Heart right ventricle (tissue), 16 donors: ENCODE measurements at regions not wholly inside any gene's neighbourhood (a gene's known extent, or its start where the extent isn't known, plus 50 kb on each side); places are given as distances from the start of the nearest gene placed in this dataset.

Experiments
- ATAC-seq, 8 donors: fragments of 200-7000 bp; cut with Tn5 transposase; one replicate each; pipeline ENCODE4 v1.9.1; 2020; ENCODE audit warnings: mild to moderate bottlenecking in 8 of 8, moderate library complexity in 8 of 8, moderate number of reproducible peaks in 1 of 8
- DNase-seq, 2 donors: peaks; one replicate each; pipeline ENCODE4 v3.0.0-alpha.2; 2020
- H3K27ac ChIP-seq, 10 donors: fragments of 200-600 bp; sonication (generic) in 2 of 10; one replicate each; pipeline versions ENCODE4 v1.5.0 to v1.8.0; 2020 to 2022; ENCODE audit warnings: mild to moderate bottlenecking in 3 of 10
- H3K27me3 ChIP-seq, 7 donors: fragments of 200-600 bp; one replicate each; pipeline ENCODE4 v1.8.0; 2021 to 2022; ENCODE audit warnings: mild to moderate bottlenecking in 2 of 7
- H3K36me3 ChIP-seq, 9 donors: fragments of 200-600 bp; sonication (generic) in 1 of 9; one replicate each; pipeline versions ENCODE4 v1.5.0 to v1.8.0; 2020 to 2022; ENCODE audit warnings: mild to moderate bottlenecking in 2 of 9
- H3K4me1 ChIP-seq, 9 donors: fragments of 200-600 bp; sonication (generic) in 1 of 9; one replicate each; pipeline versions ENCODE4 v1.5.0 to v1.8.0; 2020 to 2022; ENCODE audit warnings: mild to moderate bottlenecking in 4 of 9
- H3K4me3 ChIP-seq, 10 donors: fragments of 200-600 bp; sonication (generic) in 2 of 10; one replicate each; pipeline versions ENCODE4 v1.5.0 to v1.8.0; 2020 to 2022; ENCODE audit warnings: mild to moderate bottlenecking in 7 of 10, moderate library complexity in 2 of 10
- H3K9me3 ChIP-seq, 11 donors: fragments of 200-600 bp in 10 of 11; sonication (generic) in 2 of 11; one replicate each; pipeline versions ENCODE4 v1.5.0 to v1.8.0; 2013 to 2022; ENCODE audit warnings: mild to moderate bottlenecking in 2 of 11, control low read depth in 1 of 11, moderate library complexity in 1 of 11
- WGBS, 2 donors: extraction: QIAGEN DNeasy Blood & Tissue Kit; methylation state at CpG; one replicate each; pipeline ENCODE4 v1.1.7; 2013; ENCODE audit warnings: inconsistent platforms in 1 of 2; 5-methylcytosine and 5-hydroxymethylcytosine counted together
- intact Hi-C, 10 donors: fragments of 100-400 bp; cut with DNase I; formaldehyde crosslinking; loops; one replicate each; pipeline versions ENCODE4 v1.11.1 to v1.14.2; 2022
- TF ChIP-seq, protein P1 (sequence below), 9 donors: fragments of 200-600 bp; sonication (generic) in 2 of 9; IDR thresholded peaks; one replicate each; pipeline versions ENCODE4 v1.5.0 to v1.8.0; 2021 to 2022; ENCODE audit warnings: antibody characterized with exemption in 9 of 9, mild to moderate bottlenecking in 5 of 9, moderate library complexity in 1 of 9
- donor health status: Arrhythmogenic right ventricular cardiomyopathy.
- donor health status: ischemic (EF 13 %, LVEDD 7.1; RV severe dilation, severe dysfunction).
- donor health status: healthy with polysubstance abuse.
- donor health status: DM: no; HTN: yes; CAD: no.
- donor health status: DM: no; HTN: no; CAD: no.
- donor health status: ischemic (EF 25% LVEDD 6.9; RV normal size, moderate dysfunction).
- donor health status: ischemic (EF 25% LVEDD 5.7; RV mildly dilated, moderate dysfunction).
- donor health status: healthy.
- donor health status: DM: yes; HTN: yes; CAD: no.
- donor health status: Ischemic cardiomyopathy.
- donor health status: ischemic (EF 35%, LVEDD 5.7; RV mildly dilated, moderate dysfunction).
- donor health status: nonischemic (EF 11% LVEDD 7.7; RV severe dilation, severe dysfunction).
- donor health status: DM: yes; HTN: yes; CAD: no.
- donor health status: PGD.
- donor health status: ischemic (EF 29% LVEDD 5.4; RV normal size, mild dysfunction).
- donor health status: nonischemic (EF 23%, LVEDD 6.1; RV moderate dilation, normal function).

DNA sequence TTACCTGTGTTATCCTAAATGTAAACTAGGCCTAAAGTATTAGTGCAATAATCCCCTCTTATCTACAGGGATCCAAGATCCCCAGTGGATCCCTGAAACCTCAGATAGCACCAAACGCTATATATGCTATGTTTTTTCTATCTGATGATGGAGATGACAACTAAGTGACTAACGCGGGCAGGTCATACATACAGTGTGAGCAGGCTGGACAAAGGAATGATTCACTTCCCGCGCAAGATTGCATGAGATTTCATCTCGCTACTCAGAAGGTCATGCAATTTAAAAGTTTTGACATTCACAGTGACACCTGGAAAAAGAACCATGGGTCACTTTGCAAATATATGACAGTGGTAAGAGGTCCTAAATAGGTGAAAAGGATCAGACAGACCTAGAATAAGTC lies 875.9 kb downstream of the HACE1 start:
- no peaks in the 10 kb centered on the region for H3K9me3 ChIP-seq
- H3K4me3 ChIP-seq, result no peak overlapping the region
- no peaks in the 10 kb centered on the region for H3K27me3 ChIP-seq
- TF ChIP-seq, protein P1, sequence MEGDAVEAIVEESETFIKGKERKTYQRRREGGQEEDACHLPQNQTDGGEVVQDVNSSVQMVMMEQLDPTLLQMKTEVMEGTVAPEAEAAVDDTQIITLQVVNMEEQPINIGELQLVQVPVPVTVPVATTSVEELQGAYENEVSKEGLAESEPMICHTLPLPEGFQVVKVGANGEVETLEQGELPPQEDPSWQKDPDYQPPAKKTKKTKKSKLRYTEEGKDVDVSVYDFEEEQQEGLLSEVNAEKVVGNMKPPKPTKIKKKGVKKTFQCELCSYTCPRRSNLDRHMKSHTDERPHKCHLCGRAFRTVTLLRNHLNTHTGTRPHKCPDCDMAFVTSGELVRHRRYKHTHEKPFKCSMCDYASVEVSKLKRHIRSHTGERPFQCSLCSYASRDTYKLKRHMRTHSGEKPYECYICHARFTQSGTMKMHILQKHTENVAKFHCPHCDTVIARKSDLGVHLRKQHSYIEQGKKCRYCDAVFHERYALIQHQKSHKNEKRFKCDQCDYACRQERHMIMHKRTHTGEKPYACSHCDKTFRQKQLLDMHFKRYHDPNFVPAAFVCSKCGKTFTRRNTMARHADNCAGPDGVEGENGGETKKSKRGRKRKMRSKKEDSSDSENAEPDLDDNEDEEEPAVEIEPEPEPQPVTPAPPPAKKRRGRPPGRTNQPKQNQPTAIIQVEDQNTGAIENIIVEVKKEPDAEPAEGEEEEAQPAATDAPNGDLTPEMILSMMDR (IDR thresholded peaks at IDR 0.05), result no peak
- H3K27ac ChIP-seq, result no peak overlapping the region
- intact Hi-C loops, result no loop called here
- ATAC-seq, result no peak
- H3K4me1 ChIP-seq, result no peaks in the 10 kb centered on the region
- WGBS, 2 donors, result 87 to 92% methylated on average over 6 of the region's 6 CpGs
- DNase-seq, result no peak
- no peaks in the 10 kb centered on the region for H3K36me3 ChIP-seq

DNA sequence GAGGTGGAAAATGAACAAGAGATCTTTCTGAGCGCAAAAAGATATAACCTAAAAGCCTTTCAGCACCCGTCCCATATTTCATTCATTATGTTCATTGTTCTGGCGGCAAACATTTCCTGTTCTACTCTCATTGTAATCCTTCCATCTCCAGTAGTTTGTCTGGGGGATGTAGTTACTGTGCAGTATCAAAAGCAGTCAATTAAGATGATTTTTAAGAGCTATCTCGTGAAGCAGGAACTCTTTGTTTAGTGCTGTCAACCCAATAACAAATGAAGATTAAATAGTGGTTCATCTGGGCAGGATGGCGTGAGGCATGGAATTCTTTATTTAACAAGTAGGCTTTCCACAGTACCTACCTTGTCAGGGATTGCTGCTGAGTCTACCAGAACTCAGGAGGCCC lies 876.7 kb downstream of the HACE1 start:
- Histone ChIP-seq H3K4me3 (no peak overlapping the region), H3K27ac (no peak overlapping the region)

DNA sequence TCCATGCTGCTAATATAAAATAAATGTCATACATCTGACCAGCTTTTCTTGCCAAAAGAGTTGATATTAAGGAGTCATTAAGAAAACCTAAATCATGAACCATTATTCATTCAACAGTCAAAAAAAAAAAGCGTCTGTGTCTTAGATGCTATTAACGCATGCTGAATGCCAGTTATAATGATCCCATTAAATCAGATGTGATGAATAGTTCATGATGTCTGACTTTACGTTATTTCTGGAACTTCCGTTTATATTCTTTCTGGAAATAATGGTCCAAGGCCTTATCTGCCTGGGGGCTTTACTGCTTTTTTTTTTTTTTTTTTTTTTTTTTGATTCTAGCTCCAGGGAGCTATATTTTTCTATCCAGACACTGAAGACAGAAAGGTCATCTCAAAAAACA lies 877.1 kb downstream of the HACE1 start:
- H3K4me1 ChIP-seq, result no peaks in the 10 kb centered on the region

More for the DNA sequence above, 876.7 kb downstream of the HACE1 start:
- H3K9me3 ChIP-seq, result no peaks in the 10 kb centered on the region
- no peaks in the 10 kb centered on the region for H3K27me3 ChIP-seq
- H3K36me3 ChIP-seq, result no peaks in the 10 kb centered on the region
- WGBS, 2 donors, result 38 to 48% methylated on average over 5 of the region's 5 CpGs
- DNase-seq (no peak), ATAC-seq (no peak)
- H3K4me1 ChIP-seq, result no peaks in the 10 kb centered on the region
- intact Hi-C loops, result no loop called here
- TF ChIP-seq, protein P1 (IDR thresholded peaks at IDR 0.05), result no peak

DNA sequence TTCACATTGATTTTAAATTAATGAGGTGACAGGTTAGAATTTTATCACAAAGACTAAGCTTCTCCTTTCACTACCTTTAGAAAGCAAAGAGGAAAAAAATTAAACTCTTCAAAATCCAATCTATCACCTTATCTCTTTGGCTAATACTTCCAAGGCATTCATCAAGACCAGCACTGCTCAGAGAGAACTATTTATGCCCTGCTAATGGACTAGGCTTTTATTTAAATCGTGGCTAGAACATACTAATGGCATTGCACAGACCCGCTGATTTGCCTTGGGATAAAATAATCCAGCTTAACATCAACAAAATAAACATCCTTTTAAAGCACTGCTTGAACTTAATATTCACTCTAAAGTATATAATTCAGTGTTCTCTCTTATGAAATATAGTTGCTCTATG lies 880.4 kb downstream of the HACE1 start:
- no peaks in the 10 kb centered on the region for H3K36me3 ChIP-seq
- H3K4me1 ChIP-seq, result no peaks in the 10 kb centered on the region
- H3K4me3 ChIP-seq, result no peak overlapping the region
- TF ChIP-seq, protein P1 (IDR thresholded peaks at IDR 0.05), result no peak
- intact Hi-C loops, result no loop called here
- no peak overlapping the region for H3K27ac ChIP-seq
- WGBS, 2 donors, result 67 to 69% methylated on average over 2 of the region's 2 CpGs
- ATAC-seq (no peak), DNase-seq (no peak)
- H3K27me3 ChIP-seq, result no peaks in the 10 kb centered on the region
- H3K9me3 ChIP-seq, result no peaks in the 10 kb centered on the region

More for the DNA sequence above, 877.1 kb downstream of the HACE1 start:
- ATAC-seq (no peak), DNase-seq (no peak)
- Histone ChIP-seq H3K27ac (no peak overlapping the region), H3K36me3 (no peaks in the 10 kb centered on the region), H3K9me3 (no peaks in the 10 kb centered on the region), H3K27me3 (no peaks in the 10 kb centered on the region), H3K4me3 (no peak overlapping the region)
- 51 to 70% methylated on average over 4 of the region's 4 CpGs for WGBS, 2 donors
- intact Hi-C loops, result no loop called here
- TF ChIP-seq, protein P1 (IDR thresholded peaks at IDR 0.05), result no peak

DNA sequence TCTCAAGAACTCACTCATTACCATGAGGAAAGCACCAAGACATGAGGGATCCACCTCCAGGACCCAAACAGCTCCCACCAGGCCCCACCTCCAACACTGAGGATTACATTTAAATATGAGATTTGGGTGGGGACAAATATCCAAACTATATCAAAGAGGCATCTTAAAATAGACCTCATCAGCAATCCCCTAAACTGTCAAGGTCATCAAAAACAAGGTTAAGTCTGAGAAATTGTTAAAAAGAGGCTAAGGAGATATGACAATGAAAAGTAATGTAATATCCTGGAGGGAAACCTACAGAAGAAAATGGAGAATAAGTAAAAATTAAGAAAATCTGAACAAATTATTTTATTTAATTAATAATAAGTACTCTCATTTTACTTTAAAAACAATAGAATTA lies 922.3 kb downstream of the HACE1 start:
- Histone ChIP-seq H3K27ac (no peak overlapping the region), H3K4me1 (no peaks in the 10 kb centered on the region), H3K9me3 (peaks cover 0 to 16% (median 0%) of the 10 kb centered on the region in 11 donors), H3K36me3 (no peaks in the 10 kb centered on the region), H3K27me3 (no peaks in the 10 kb centered on the region), H3K4me3 (no peak overlapping the region)
- DNase-seq (no peak), ATAC-seq (no peak)
- TF ChIP-seq, protein P1 (IDR thresholded peaks at IDR 0.05), result no peak
- intact Hi-C loops, result no loop called here
